K562 (cell line): ENCODE measurements at regions not wholly inside any gene's neighbourhood (a gene's known extent, or its start where the extent isn't known, plus 50 kb on each side); places are given as distances from the start of the nearest gene placed in this dataset.

Source experiments
- CEBPB ChIP-seq: fragments of 450-650 bp; IDR thresholded peaks from 2 replicates; pipeline ENCODE4 v1.6.1; 2016; ENCODE audit warnings: missing genetic modification characterization, missing compliant biosample characterization
- RBM15 ChIP-seq: fragments of 200-400 bp; formaldehyde crosslinking; IDR thresholded peaks from 2 replicates; pipeline ENCODE4 v1.6.1; 2018; ENCODE audit warnings: mild to moderate bottlenecking, low read length, moderate library complexity; ENCODE audit not compliant: insufficient read depth

GRCh38 chr1:5810553-5811270 is 181.5 kb downstream of the NPHP4 start:
- TF ChIP-seq RBM15, result no peak
- TF ChIP-seq CEBPB, result no peak
